GM10266 (cell line): ENCODE measurements at regions not wholly inside any gene's neighbourhood (a gene's known extent, or its start where the extent isn't known, plus 50 kb on each side); places are given as distances from the start of the nearest gene placed in this dataset.

ENCODE experiments used
- DNase-seq: peaks from one replicate; pipeline ENCODE4 v3.0.0; 2012; ENCODE audit errors: extremely low spot score
- TF ChIP-seq, protein P1 (sequence below): IDR thresholded peaks from 2 replicates; pipeline ENCODE4 v1.5.1; 2012; ENCODE audit warnings: mild to moderate bottlenecking, low read depth; ENCODE audit not compliant: control insufficient read depth, insufficient read depth; ENCODE audit errors: missing control alignments

DNA sequence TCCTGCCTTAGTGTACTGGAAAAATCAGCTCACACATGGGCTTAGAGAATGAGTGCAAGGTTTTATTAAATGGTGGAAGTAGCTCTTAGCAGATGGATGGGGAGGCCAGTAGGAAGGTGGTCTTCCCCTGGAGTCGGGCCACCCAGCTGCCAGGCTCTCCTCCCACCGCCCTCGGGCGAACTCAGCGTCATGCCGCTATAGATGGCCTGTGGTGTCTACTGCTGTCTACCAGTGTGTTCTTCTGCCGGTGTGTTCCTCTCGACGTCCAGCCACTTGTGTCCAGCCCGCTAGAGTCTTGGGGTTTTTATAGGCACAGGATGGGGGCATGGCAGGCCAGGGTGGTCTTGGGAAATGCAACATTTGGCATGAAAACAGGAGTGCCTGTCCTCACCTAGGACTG is 198.7 kb upstream of the NDST3 start:
- TF ChIP-seq, protein P1, sequence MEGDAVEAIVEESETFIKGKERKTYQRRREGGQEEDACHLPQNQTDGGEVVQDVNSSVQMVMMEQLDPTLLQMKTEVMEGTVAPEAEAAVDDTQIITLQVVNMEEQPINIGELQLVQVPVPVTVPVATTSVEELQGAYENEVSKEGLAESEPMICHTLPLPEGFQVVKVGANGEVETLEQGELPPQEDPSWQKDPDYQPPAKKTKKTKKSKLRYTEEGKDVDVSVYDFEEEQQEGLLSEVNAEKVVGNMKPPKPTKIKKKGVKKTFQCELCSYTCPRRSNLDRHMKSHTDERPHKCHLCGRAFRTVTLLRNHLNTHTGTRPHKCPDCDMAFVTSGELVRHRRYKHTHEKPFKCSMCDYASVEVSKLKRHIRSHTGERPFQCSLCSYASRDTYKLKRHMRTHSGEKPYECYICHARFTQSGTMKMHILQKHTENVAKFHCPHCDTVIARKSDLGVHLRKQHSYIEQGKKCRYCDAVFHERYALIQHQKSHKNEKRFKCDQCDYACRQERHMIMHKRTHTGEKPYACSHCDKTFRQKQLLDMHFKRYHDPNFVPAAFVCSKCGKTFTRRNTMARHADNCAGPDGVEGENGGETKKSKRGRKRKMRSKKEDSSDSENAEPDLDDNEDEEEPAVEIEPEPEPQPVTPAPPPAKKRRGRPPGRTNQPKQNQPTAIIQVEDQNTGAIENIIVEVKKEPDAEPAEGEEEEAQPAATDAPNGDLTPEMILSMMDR: no peak
- DNase-seq: no peak

DNA sequence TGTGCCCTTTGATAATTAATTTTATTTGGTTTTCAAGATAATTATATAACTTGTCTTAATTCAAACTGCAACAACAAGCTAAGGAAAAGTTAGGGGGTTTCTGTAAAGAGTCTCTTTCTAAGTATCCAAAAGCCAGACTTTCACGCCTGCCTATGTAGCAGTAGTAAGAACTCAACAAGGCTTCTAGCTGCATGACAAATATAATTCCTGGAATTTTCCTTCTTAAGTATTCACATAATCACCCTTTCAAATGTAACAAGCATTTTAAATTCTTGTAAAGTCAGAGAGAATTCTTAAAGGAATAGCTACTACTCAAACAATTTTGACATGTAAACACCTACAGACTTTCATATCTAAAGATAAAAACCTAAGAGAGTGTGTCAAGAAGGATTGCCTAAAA is 189.7 kb upstream of the NDST3 start:
- TF ChIP-seq, protein P1: no peak
- DNase-seq: no peak

DNA sequence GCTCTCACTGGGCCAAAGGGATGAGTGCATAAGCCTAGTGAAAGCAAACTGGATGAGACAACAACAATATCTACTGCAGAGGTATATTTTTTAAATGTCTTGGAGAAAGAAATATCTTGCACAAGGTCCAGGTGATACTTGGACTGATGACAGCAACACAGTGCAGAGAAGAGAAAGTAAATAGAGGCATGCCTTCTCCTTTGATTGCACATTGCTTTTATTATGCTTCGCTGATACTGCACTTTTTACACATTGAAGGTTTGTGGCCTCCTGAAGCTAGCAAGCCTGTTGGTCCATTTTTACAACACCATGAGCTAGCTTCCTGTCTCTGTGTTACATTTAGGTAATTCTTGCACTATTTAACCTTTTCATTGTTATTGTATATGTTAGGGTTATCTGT is 189.0 kb upstream of the NDST3 start:
- TF ChIP-seq, protein P1: no peak
- DNase-seq: no peak

DNA sequence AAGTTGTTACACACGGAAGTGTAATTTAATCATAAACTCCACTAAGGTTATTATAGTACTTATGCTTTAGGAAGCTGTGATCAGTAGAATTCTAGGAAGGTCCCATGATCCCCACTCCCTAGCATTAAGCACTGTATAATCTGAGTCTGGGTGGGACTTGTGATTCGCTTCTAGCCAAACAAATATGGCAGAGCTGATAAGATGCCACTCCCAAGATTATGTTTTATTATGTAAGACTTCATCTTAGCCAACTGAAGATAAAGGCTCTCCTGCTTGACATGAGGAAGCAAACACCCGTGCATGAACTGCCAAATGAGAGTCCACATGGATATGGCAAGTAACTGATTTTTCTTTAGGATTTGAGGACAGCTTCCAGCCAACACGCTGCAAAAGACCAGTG is 186.4 kb upstream of the NDST3 start:
- DNase-seq: no peak

DNA sequence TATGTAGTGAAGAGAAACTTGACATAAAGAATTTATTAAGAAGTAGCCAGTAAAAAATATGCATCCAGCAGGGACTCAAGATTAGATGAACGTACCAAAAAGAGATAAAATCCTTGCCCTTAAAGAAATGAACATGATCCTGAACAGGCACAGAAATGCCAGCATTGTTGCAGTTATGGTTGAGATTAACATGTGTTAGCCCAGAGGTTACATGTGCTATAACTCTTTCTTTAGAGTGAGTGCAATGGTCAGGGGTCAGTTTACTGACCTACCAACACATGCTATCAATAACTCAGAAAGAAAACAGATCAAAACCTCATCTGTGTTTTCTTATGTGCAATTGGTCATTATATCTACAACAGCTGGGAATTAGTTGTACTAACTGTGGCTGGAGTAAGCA is 166.1 kb upstream of the NDST3 start:
- TF ChIP-seq, protein P1: no peak
- no peak for DNase-seq

More for the DNA sequence above, 186.4 kb upstream of the NDST3 start:
- TF ChIP-seq, protein P1: no peak

DNA sequence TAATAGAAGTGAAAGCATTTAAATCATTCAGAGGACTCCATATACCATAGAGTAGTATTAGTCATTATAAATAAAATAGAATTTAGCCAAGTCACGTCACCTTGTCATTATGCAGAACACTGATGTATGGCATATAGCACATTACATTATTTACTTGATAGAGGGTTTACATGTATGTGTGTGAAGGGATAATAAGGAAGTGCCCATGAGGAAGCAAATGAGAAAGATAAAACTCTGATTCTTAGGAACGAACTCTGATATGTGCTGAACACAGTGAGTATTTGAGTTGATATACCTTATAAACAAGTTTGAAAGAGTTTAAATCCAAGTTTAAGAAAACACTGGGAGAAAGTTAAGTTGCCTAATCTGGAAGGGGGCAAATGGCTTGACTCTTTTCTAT is 160.5 kb upstream of the NDST3 start:
- TF ChIP-seq, protein P1: no peak

DNA sequence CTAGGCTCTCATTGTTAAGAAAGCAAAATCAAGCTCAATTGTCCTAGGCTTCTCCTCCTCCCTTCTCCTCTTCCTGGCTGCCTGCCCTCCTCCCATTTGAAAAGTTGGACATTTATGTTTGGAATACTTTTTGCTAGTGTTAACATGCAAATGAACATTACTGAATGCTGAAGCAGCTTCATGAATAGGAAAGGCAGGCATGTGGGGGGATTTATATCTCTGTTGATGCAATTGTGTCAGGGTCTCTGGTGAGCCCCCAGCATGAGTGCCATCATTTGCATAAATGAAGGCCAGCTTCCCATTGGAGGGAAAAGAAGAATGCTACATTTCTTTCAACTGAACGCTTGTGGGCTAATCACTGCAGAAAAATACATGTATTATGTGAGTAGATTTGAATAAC is 160.1 kb upstream of the NDST3 start:
- TF ChIP-seq, protein P1: no peak
- no peak for DNase-seq

More for the DNA sequence above, 160.5 kb upstream of the NDST3 start:
- DNase-seq: no peak
